GM03348 (cell line): ENCODE measurements at regions not wholly inside any gene's neighbourhood (a gene's known extent, or its start where the extent isn't known, plus 50 kb on each side); places are given as distances from the start of the nearest gene placed in this dataset.
A peak's percentile ranks its signal among the peaks of the same experiment; 100 is the strongest.

ENCODE experiments used
- DNase-seq: peaks from one replicate; pipeline ENCODE4 v3.0.0; 2012; ENCODE audit warnings: low spot score

GRCh38 chr12:115758877-115759620, 518.4 kb downstream of the MED13L start:
- no peak for DNase-seq

GRCh38 chr12:115758183-115758582, 519.3 kb downstream of the MED13L start:
- DNase-seq, result no peak

DNA sequence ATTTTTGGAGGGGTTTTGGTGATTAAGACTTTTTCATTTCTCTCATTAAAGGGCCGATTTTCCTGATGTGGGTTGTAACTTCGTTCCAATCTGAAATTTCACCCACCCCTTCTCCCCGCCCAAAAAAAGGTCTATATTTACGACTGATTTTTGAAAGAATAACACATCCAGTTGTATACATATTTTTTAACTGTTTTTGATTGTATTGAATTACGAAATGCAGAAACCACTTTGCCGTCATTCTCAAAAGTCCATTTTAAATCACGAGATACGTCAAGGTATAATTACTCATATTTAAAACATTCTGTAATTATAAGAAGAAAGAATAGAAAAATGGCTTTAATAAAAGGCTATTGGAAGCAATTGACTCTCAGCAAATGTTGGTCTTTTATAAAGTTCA, 520.7 kb downstream of the MED13L start:
- no peak for DNase-seq

- no peak for DNase-seq
Measured at GRCh38 chr12:115756271-115756670, 521.2 kb downstream of the MED13L start.

- no peak for DNase-seq
Measured at GRCh38 chr12:115755725-115756085, 521.8 kb downstream of the MED13L start.

DNA sequence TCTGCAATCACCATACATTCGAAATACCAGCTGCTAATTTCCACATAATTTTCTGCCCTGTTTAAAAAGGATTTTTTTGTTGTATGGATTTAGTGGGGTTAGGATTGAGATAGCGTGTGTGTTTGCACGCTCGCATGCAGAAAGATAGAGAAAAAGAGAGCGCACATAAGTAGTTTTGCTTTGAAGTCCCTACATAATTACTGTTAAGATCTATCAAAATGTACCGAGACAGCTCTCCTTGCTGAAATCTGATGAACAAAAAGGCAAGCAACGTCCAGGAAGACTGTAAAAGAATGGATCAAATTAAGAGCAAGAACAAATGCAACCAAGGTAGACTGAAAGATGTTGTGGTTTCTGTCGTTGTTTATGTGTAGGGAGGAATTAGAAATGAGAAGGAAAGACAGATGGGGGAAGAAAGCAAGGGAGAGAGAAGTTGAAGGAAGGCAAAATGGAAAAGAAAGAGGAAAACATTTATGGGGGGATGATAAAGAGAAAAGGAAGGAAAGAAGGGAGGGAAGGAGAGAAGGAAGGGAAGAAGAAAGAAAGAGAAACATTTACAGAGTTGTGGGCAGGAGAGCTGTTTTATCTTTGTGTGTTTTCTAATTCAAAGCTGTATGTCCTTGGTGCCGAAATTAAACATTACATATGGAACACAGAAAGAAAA, 522.3 kb downstream of the MED13L start:
- no peak for DNase-seq

- peak; percentile 79 for DNase-seq
Measured at GRCh38 chr12:115752913-115753726, 524.4 kb downstream of the MED13L start.

GRCh38 chr12:115752156-115752555, 525.3 kb downstream of the MED13L start:
- no peak for DNase-seq

DNA sequence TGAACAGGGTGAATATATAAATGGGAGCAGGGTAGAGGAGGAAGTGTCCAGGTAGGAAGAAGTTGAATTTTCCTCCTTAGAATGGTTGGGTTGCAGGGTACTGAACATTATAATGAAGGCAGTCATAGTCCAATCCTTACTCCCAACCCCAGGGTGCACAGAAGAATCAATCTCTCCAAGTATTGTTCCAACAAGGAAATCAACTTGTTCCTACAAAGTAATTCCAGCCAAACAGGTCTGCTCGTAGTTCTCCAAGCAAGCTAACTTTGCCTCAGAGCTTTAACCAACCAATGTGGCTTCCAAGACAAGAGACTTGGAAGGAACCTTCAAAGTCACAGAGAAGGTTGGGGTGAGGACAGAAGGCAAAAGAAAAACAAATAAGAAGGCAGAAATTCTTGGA, 527.2 kb downstream of the MED13L start:
- no peak for DNase-seq

- DNase-seq, result peak; percentile 10
Measured at GRCh38 chr12:115749071-115749841, 528.2 kb downstream of the MED13L start.

- DNase-seq, result no peak
Measured at GRCh38 chr12:115740586-115741155, 536.8 kb downstream of the MED13L start.

DNA sequence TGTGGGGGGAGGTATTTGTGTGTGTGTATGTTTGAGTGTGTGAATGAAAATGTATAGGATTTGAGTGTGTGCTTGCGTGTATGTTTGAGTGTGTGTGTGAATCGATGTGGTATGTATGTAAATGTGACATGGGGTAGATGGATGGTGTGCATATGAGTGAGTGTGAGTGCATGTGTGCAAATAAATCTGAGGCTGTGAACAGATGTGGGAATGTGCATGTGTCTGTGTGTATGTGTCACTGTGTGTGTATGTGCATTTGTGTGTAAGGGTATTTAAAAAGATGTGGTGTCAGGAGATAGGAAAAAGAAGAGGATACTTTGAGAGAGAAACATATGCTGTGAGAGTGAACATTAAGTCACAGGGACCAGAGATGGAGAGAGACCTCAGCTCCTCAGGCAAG, 539.6 kb downstream of the MED13L start:
- no peak for DNase-seq

GRCh38 chr12:115736360-115736759, 541.1 kb downstream of the MED13L start:
- no peak for DNase-seq

- DNase-seq, result no peak
Measured at GRCh38 chr12:115730975-115731541, 546.4 kb downstream of the MED13L start.

DNA sequence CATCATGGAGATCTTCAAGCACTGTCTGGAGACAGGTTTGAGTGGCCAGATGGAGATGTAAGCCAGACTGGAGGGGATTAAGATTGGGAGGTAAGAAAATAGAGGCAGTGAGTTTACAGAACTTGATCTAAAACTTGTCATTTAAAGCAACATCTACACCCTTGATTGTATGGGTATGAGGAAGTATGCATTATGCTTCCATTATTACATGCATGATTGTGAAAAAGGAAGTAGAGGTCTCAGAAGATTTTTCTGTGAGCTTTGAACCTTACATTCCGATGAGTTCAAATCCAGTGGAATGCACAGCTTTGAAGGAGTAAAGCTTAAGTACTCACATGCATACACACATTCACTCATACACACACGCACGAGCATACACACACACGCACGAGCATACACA, 550.8 kb downstream of the MED13L start:
- DNase-seq, result no peak

- DNase-seq, result no peak
Measured at GRCh38 chr12:115722181-115722580, 555.3 kb downstream of the MED13L start.

- no peak for DNase-seq
Measured at GRCh38 chr12:115716551-115716950, 560.9 kb downstream of the MED13L start.

DNA sequence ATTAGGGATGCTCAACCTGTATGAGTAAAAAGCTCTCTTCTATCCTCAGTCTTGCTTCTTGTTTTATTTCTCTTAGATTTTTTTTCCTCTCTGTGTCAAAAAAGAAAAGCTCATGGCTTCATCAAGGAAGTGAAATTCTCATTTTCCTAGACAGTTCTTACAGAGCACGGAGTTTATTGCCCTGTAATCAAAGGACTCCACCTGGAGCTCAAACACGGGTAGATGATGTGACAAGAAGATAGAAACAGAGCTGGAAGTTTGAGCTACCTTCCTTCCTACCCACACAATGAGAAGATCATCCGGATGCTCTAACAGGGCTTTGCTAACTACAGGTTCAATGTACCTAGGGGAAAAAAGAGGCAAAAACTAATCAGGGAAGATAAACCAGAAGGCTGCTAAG, 564.8 kb downstream of the MED13L start:
- DNase-seq, result no peak

DNA sequence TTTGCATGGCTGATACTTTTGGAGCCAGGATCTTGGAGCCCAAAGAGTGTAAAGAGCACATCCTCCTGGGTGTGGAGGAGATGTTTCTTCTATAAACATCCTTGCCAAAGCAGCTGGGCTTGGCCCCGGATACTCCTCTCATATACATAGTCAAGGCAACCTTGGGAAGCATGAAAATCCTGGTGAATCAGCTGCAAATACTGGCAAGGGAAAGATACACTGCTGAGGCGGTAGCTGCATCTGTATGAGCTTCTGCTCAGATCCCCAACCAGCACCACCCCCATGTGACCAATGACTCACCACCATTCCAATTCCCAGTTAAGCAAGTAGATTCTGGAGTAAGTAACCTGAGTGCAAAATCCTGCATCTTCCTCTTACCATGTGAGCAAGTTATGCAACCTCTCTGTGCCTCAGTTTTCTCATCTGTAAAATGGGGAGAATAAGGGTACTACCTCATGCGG, 567.4 kb downstream of the MED13L start:
- DNase-seq, result peak; percentile 68

- DNase-seq, result peak; percentile 22
Measured at GRCh38 chr12:115709540-115710011, 567.9 kb downstream of the MED13L start.

DNA sequence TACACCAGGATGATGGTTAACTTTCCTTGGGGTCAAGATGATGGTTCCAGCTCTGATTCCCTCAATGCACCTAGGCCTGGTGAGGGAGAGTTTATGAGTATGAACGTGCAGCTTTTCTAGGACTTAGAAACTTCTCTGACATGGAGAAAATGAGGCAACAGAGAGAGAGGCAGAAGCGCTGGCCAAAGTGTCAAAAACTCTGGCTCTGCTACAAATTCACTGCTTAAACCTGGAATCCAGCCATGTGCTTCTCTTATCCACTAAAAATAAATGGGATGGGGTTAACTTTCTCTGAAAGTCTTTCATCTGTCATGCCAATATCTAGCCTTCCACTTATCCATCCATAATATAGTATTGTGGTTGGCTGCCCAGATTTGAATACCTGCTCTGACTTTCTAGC, 568.7 kb downstream of the MED13L start:
- DNase-seq, result no peak
